VCaP (cell line): ENCODE measurements at regions not wholly inside any gene's neighbourhood (a gene's known extent, or its start where the extent isn't known, plus 50 kb on each side); places are given as distances from the start of the nearest gene placed in this dataset.

Experiments
- H3K27ac ChIP-seq: fragments of 450-650 bp; 2 replicates; pipeline ENCODE4 v1.5.1; 2017
- CTCF ChIP-seq: fragments of 450-650 bp; conservative IDR thresholded peaks from 2 replicates; pipeline ENCODE4 v1.5.1; 2017; ENCODE audit warnings: mild to moderate bottlenecking, moderate library complexity

- H3K27ac ChIP-seq: no peak overlapping the region
- TF ChIP-seq CTCF: no peak
Observed at GRCh38 chr1:114207635-114208034, 54.0 kb upstream of the SYT6 start.

- H3K27ac ChIP-seq: no peak overlapping the region
- no peak for TF ChIP-seq CTCF
Observed at GRCh38 chr1:114206392-114206791, 52.7 kb upstream of the SYT6 start.

- TF ChIP-seq CTCF: no peak
- no peak overlapping the region for H3K27ac ChIP-seq
Observed at GRCh38 chr1:114203595-114204128, 50.0 kb upstream of the SYT6 start.
